CD14-positive monocyte (primary cell): ENCODE measurements at regions not wholly inside any gene's neighbourhood (a gene's known extent, or its start where the extent isn't known, plus 50 kb on each side); places are given as distances from the start of the nearest gene placed in this dataset.

ENCODE experiments used
- DNase-seq, 3 donors: peaks; one replicate each; pipeline ENCODE4 v3.0.0-alpha.2; 2011 to 2022
- H2AFZ ChIP-seq: 2 replicates; pipeline ENCODE4 v1.6.0; 2012; ENCODE audit warnings: mild to moderate bottlenecking, low read depth, low read length, inconsistent platforms; ENCODE audit not compliant: insufficient read depth, poor library complexity, severe bottlenecking
- H3K27ac ChIP-seq, 2 donors: 1 replicate in 1 of 2; 2 replicates in 1 of 2; pipeline ENCODE4 v1.5.1; 2012 to 2013; ENCODE audit warnings: low read length in 2 of 2, control low read depth in 1 of 2, inconsistent platforms in 1 of 2, low read depth in 1 of 2, mild to moderate bottlenecking in 1 of 2
- H3K27me3 ChIP-seq, 2 donors: one replicate each; pipeline versions ENCODE4 v1.6.0 to v1.6.1; 2011 to 2013; ENCODE audit warnings: low read length in 2 of 2; ENCODE audit not compliant: control insufficient read depth in 2 of 2, insufficient read depth in 2 of 2
- H3K36me3 ChIP-seq, 2 donors: replicated peaks in 1 of 2; 1 replicate in 1 of 2; 2 replicates in 1 of 2; pipeline versions ENCODE4 v1.5.1 to v1.6.1; 2012 to 2013; ENCODE audit warnings: low read length in 2 of 2, control low read depth in 1 of 2, inconsistent platforms in 1 of 2, mild to moderate bottlenecking in 1 of 2; ENCODE audit not compliant: insufficient read depth in 2 of 2, control insufficient read depth in 1 of 2
- H3K4me1 ChIP-seq, 2 donors: 1 replicate in 1 of 2; 2 replicates in 1 of 2; pipeline versions ENCODE4 v1.5.1 to v1.6.1; 2012 to 2013; ENCODE audit warnings: low read length in 2 of 2, control low read depth in 1 of 2, inconsistent platforms in 1 of 2, mild to moderate bottlenecking in 1 of 2, moderate library complexity in 1 of 2; ENCODE audit not compliant: insufficient read depth in 2 of 2, control insufficient read depth in 1 of 2
- H3K4me2 ChIP-seq: replicated peaks from 2 replicates; pipeline ENCODE3; 2012; ENCODE audit warnings: low read length, moderate library complexity, mild to moderate bottlenecking; ENCODE audit not compliant: poor library complexity, severe bottlenecking; ENCODE audit errors: extremely low read depth
- H3K4me3 ChIP-seq, 3 experiments: fragments of 200-600 bp in 1 of 3; sonication (generic) in 1 of 3; replicated peaks in 1 of 3; 1 replicate in 2 of 3; 2 replicates in 1 of 3; pipeline ENCODE4 v1.5.1; 2011 to 2013; ENCODE audit warnings: low read length in 3 of 3, mild to moderate bottlenecking in 3 of 3, control low read depth in 2 of 3, low read depth in 2 of 3, inconsistent platforms in 1 of 3, moderate library complexity in 1 of 3
- H3K79me2 ChIP-seq: 2 replicates; pipeline ENCODE4 v1.6.0; 2012; ENCODE audit warnings: mild to moderate bottlenecking, control low read depth, inconsistent platforms, low read length, moderate library complexity; ENCODE audit not compliant: insufficient read depth
- H3K9ac ChIP-seq: 2 replicates; pipeline ENCODE4 v1.6.0; 2017; ENCODE audit warnings: low read length, mild to moderate bottlenecking; ENCODE audit not compliant: insufficient read depth, poor library complexity, severe bottlenecking
- H3K9me3 ChIP-seq, 2 donors: replicated peaks in 1 of 2; 1 replicate in 1 of 2; 2 replicates in 1 of 2; pipeline versions ENCODE4 v1.5.1 to v1.6.1; 2012 to 2013; ENCODE audit warnings: low read length in 2 of 2, control low read depth in 1 of 2; ENCODE audit not compliant: control insufficient read depth in 1 of 2, insufficient read depth in 1 of 2
- H4K20me1 ChIP-seq: 2 replicates; pipeline ENCODE4 v1.6.0; 2012; ENCODE audit warnings: mild to moderate bottlenecking, low read length, control low read depth, moderate library complexity; ENCODE audit not compliant: insufficient read depth
- H3K27ac Mint-ChIP-seq, 7 donors: one replicate each; pipeline ENCODE4 v1.8.0; 2020; ENCODE audit warnings: mild to moderate bottlenecking in 7 of 7, mixed read lengths in 7 of 7, moderate library complexity in 6 of 7, inconsistent platforms in 2 of 7
- H3K27me3 Mint-ChIP-seq, 3 donors: one replicate each; pipeline ENCODE4 v1.8.0; 2021 to 2022; ENCODE audit warnings: low read depth in 3 of 3, mild to moderate bottlenecking in 3 of 3, mixed read lengths in 3 of 3, moderate library complexity in 3 of 3, inconsistent platforms in 1 of 3
- H3K36me3 Mint-ChIP-seq, 2 donors: one replicate each; pipeline ENCODE4 v1.8.0; 2020; ENCODE audit warnings: mixed read lengths in 2 of 2, inconsistent platforms in 1 of 2, mild to moderate bottlenecking in 1 of 2
- H3K4me1 Mint-ChIP-seq: one replicate; pipeline ENCODE4 v1.8.0; 2020; ENCODE audit warnings: mild to moderate bottlenecking, mixed read lengths
- H3K4me3 Mint-ChIP-seq, 2 donors: one replicate each; pipeline ENCODE4 v1.8.0; 2020; ENCODE audit warnings: mild to moderate bottlenecking in 2 of 2, mixed read lengths in 2 of 2, moderate library complexity in 1 of 2
- H3K9me3 Mint-ChIP-seq, 7 donors: one replicate each; pipeline ENCODE4 v1.8.0; 2020 to 2022; ENCODE audit warnings: mixed read lengths in 7 of 7, mild to moderate bottlenecking in 6 of 7, moderate library complexity in 6 of 7, inconsistent platforms in 2 of 7
- WGBS: methylation state at CpG from one replicate; pipeline ENCODE4 v1.1.5; 2013; ENCODE audit warnings: missing lambda C conversion rate; ENCODE audit not compliant: insufficient coverage; 5-methylcytosine and 5-hydroxymethylcytosine counted together
- intact Hi-C, 2 donors: fragments of 100-400 bp; cut with micrococcal nuclease; formaldehyde crosslinking; loops; one replicate each; pipeline versions ENCODE4 v1.15.0 to v1.15.1; 2023
- TF ChIP-seq, protein P1 (sequence below): fragments of 200-600 bp; IDR thresholded peaks from one replicate; pipeline ENCODE4 v1.8.0; 2022; ENCODE audit warnings: antibody characterized with exemption, mild to moderate bottlenecking

DNA sequence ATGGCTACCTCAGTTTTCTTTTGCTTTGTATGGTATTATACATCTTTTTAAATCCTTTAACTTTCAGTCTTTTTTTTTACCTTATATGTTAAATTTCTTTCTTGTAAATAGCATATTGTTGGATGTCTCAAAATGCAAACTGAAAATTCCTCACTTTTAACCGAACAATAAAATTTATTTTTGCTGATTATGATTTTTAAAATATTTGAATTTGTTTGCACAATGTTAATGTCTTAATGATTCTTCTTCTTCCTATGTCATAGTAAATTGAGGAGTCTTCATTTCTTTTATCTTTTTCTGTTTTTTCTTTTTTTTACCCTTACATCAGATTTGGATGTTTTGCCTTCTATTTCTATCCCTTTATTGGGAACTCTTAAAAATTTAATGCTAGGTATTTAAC lies 574.2 kb upstream of the CDH4 start:
- Histone ChIP-seq H3K27me3 (no peaks in the 10 kb centered on the region), H4K20me1 (no peaks in the 10 kb centered on the region), H3K27ac (no peak overlapping the region), H3K4me2 (no peak overlapping the region), H3K36me3 (no peaks in the 10 kb centered on the region), H3K4me1 (no peaks in the 10 kb centered on the region), H3K4me3 (no peak overlapping the region), H3K79me2 (no peaks in the 10 kb centered on the region), H2AFZ (no peak overlapping the region), H3K9me3 (no peaks in the 10 kb centered on the region), H3K9ac (no peak overlapping the region)
- intact Hi-C loops: no loop called here
- H3K27me3 Mint-ChIP-seq: peaks cover 2 to 7% (median 3%) of the 10 kb centered on the region in 3 donors
- no CpG with 5 or more reads among the region's 1 CpG for WGBS
- no peaks in the 10 kb centered on the region for H3K36me3 Mint-ChIP-seq
- H3K4me1 Mint-ChIP-seq: no peaks in the 10 kb centered on the region
- H3K4me3 Mint-ChIP-seq: no peak overlapping the region
- no peak for DNase-seq
- no peak overlapping the region for H3K27ac Mint-ChIP-seq
- H3K9me3 Mint-ChIP-seq: peaks cover 0 to 6% (median 0%) of the 10 kb centered on the region in 7 donors
- TF ChIP-seq, protein P1, sequence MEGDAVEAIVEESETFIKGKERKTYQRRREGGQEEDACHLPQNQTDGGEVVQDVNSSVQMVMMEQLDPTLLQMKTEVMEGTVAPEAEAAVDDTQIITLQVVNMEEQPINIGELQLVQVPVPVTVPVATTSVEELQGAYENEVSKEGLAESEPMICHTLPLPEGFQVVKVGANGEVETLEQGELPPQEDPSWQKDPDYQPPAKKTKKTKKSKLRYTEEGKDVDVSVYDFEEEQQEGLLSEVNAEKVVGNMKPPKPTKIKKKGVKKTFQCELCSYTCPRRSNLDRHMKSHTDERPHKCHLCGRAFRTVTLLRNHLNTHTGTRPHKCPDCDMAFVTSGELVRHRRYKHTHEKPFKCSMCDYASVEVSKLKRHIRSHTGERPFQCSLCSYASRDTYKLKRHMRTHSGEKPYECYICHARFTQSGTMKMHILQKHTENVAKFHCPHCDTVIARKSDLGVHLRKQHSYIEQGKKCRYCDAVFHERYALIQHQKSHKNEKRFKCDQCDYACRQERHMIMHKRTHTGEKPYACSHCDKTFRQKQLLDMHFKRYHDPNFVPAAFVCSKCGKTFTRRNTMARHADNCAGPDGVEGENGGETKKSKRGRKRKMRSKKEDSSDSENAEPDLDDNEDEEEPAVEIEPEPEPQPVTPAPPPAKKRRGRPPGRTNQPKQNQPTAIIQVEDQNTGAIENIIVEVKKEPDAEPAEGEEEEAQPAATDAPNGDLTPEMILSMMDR: no peak

GRCh38 chr20:60680554-60680953 lies 571.5 kb upstream of the CDH4 start:
- no peak overlapping the region for H3K4me3 ChIP-seq
- Mint-ChIP-seq H3K27ac (no peak overlapping the region), H3K27me3 (peaks cover 3 to 8% (median 4%) of the 10 kb centered on the region in 3 donors), H3K4me1 (no peaks in the 10 kb centered on the region), H3K4me3 (no peak overlapping the region), H3K36me3 (no peaks in the 10 kb centered on the region), H3K9me3 (peaks cover 0 to 8% (median 0%) of the 10 kb centered on the region in 7 donors)
- H3K9me3 ChIP-seq: no peaks in the 10 kb centered on the region
- no peaks in the 10 kb centered on the region for H3K36me3 ChIP-seq
- WGBS: 75% methylated on average over 3 of the region's 6 CpGs
- H3K27ac ChIP-seq: no peak overlapping the region
- intact Hi-C loops: no loop called here
- H4K20me1 ChIP-seq: no peaks in the 10 kb centered on the region
- H3K9ac ChIP-seq: no peak overlapping the region
- TF ChIP-seq, protein P1: no peak
- DNase-seq: no peak
- no peak overlapping the region for H3K4me2 ChIP-seq
- H2AFZ ChIP-seq: no peak overlapping the region
- H3K79me2 ChIP-seq: no peaks in the 10 kb centered on the region
- no peaks in the 10 kb centered on the region for H3K27me3 ChIP-seq
- no peaks in the 10 kb centered on the region for H3K4me1 ChIP-seq
